ENCODE measurements at regions not wholly inside any gene's neighbourhood (a gene's known extent, or its start where the extent isn't known, plus 50 kb on each side); places are given as distances from the start of the nearest gene placed in this dataset.

DNA sequence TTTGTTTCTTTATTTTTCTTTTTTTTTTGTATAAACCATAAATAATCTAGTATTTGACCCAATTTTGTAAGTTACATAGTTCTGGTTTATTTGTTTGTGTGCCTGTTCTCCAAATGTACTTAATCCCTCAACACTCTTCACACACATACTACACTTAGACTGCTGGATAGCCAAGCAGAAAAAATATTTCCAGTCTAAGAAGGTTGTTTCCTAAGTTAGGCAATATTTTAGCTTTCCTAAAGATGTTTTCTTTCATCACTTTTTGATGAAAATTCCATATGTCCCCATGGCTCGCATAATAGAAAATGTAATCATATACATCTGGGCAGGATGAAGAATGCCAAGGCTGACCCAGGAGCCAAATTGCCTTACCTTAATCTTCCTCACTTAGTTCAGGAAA, 105.3 kb downstream of the PPP1R3A start:
- H3K27ac ChIP-seq = no peak overlapping the region
- TF ChIP-seq EP300 (IDR thresholded peaks at IDR 0.05) (no peak), POLR2A (IDR thresholded peaks at IDR 0.05) (no peak)
- TF ChIP-seq, protein P1, sequence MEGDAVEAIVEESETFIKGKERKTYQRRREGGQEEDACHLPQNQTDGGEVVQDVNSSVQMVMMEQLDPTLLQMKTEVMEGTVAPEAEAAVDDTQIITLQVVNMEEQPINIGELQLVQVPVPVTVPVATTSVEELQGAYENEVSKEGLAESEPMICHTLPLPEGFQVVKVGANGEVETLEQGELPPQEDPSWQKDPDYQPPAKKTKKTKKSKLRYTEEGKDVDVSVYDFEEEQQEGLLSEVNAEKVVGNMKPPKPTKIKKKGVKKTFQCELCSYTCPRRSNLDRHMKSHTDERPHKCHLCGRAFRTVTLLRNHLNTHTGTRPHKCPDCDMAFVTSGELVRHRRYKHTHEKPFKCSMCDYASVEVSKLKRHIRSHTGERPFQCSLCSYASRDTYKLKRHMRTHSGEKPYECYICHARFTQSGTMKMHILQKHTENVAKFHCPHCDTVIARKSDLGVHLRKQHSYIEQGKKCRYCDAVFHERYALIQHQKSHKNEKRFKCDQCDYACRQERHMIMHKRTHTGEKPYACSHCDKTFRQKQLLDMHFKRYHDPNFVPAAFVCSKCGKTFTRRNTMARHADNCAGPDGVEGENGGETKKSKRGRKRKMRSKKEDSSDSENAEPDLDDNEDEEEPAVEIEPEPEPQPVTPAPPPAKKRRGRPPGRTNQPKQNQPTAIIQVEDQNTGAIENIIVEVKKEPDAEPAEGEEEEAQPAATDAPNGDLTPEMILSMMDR (IDR thresholded peaks at IDR 0.05) = no peak
- H3K4me1 ChIP-seq (ENCODE audit: insufficient read depth) = no peaks in the 10 kb centered on the region
- no peak overlapping the region for H3K4me3 ChIP-seq
- no peaks in the 10 kb centered on the region for H3K9me3 ChIP-seq
- DNase-seq = no peak
- H3K36me3 ChIP-seq = no peaks in the 10 kb centered on the region
- WGBS, 3 donors = 0 to 91% (median 80%) methylated on average over 1 of the region's 1 CpG
- no peaks in the 10 kb centered on the region for H3K27me3 ChIP-seq
- intact Hi-C loops (cut with DNase I) = no loop called here

DNA sequence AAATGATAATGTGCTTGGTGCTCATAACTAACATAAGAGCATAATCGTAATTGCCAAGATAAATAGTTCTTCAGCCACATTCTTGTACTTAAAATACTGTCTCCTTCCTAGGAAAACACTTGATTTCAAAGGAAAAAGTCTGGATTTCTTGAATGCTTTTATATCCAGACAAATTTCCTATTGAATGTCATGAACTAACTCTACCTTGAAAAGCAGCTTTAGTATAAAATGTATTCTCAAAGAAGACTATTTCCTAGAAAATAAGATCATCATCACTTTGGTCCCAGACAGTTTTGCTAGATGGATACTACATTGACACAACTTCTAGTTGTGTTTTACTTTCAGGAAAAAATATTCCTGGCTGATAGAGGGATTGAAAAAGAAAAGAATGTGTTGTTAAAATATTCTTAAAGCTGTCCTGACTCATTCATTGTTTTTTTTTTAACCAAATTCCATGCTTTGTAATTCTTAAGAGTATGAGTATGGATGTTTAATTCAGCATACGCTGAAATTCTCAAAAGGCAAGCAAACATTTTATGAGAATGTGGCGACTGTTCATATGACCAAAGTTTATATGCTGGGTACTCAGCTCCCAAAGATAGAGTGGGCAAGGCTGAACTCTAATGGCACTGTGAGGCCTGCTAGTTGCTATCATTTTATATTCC, 106.1 kb downstream of the PPP1R3A start:
- DNase-seq = no peak
- Histone ChIP-seq H3K27ac (no peak overlapping the region), H3K9me3 (no peaks in the 10 kb centered on the region), H3K4me3 (no peak overlapping the region), H3K36me3 (no peaks in the 10 kb centered on the region), H3K27me3 (no peaks in the 10 kb centered on the region), H3K4me1 (ENCODE audit: insufficient read depth) (no peaks in the 10 kb centered on the region)
- intact Hi-C loops (cut with DNase I) = no loop called here
- 46 to 54% (median 47%) methylated on average over 3 of the region's 3 CpGs for WGBS, 3 donors
- TF ChIP-seq POLR2A (IDR thresholded peaks at IDR 0.05) (no peak), EP300 (IDR thresholded peaks at IDR 0.05) (no peak)
- TF ChIP-seq, protein P1 (IDR thresholded peaks at IDR 0.05) = no peak

DNA sequence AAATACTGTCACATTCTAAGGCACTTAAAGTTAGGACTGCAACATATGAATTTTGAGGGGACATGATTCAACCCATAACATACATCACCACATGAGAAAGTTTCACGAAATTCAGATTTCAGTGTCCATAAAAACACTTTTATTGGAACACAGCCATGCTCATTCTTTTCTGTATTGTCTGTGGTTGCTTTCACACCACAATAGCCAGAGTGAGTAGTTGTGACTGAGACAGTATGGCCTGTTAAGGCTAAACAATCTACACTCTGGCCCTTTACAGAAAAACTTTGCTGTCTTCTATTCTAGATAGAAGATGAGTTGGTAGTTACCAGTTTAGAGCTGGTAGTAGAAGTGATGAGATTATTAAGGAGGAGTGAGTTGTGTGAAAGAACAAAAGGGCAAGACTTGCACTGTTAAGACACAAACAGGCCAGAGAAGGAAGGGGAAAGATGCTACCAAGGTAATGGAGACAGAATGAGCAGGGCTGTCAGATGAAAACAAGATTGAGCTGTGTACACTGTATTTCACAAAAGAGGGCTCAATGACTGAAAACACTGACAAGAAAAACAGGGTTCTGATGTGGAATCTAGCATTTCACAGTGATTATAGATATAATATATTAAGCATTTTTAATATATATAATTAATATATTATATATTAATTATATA, 108.6 kb downstream of the PPP1R3A start:
- 78 to 92% (median 83%) methylated on average over 1 of the region's 1 CpG for WGBS, 3 donors
- H3K36me3 ChIP-seq = no peaks in the 10 kb centered on the region
- no peaks in the 10 kb centered on the region for H3K27me3 ChIP-seq
- intact Hi-C loops (cut with DNase I) = no loop called here
- no peak for DNase-seq
- TF ChIP-seq, protein P1 (IDR thresholded peaks at IDR 0.05) = no peak
- no peak for TF ChIP-seq POLR2A (IDR thresholded peaks at IDR 0.05)
- TF ChIP-seq EP300 (IDR thresholded peaks at IDR 0.05) = no peak
- no peak overlapping the region for H3K4me3 ChIP-seq
- no peak overlapping the region for H3K27ac ChIP-seq
- H3K4me1 ChIP-seq (ENCODE audit: insufficient read depth) = no peaks in the 10 kb centered on the region
- no peaks in the 10 kb centered on the region for H3K9me3 ChIP-seq

DNA sequence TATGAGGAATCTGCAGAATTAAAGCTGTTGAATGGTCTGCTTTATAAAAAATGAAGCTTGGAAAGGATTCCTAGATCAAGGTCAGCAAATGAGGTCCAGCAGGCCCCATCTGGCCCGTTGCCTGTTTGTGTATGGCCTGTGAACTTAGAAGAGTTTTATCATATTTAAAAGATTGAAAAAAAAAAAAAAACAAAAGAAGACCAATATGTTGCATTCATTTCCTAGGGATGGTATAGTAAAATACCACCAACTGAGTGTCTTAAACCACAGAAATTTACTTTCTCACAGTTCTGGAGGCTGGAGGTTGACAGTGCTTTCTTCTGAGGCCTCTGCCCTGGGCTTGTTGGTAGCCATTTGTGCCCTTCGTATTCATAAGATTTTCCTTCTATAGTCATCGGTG, 109.2 kb downstream of the PPP1R3A start:
- H3K27me3 ChIP-seq = no peaks in the 10 kb centered on the region
- H3K27ac ChIP-seq = no peak overlapping the region
- WGBS, 3 donors = 52 to 67% (median 61%) methylated on average over 3 of the region's 3 CpGs
- no peak overlapping the region for H3K4me3 ChIP-seq
- intact Hi-C loops (cut with DNase I) = no loop called here
- H3K9me3 ChIP-seq = no peaks in the 10 kb centered on the region
- H3K36me3 ChIP-seq = no peaks in the 10 kb centered on the region
- no peaks in the 10 kb centered on the region for H3K4me1 ChIP-seq (ENCODE audit: insufficient read depth)
- TF ChIP-seq EP300 (IDR thresholded peaks at IDR 0.05) = no peak
- TF ChIP-seq POLR2A (IDR thresholded peaks at IDR 0.05) = no peak
- TF ChIP-seq, protein P1 (IDR thresholded peaks at IDR 0.05) = no peak
- no peak for DNase-seq
